Loucy (cell line): ENCODE measurements at regions not wholly inside any gene's neighbourhood (a gene's known extent, or its start where the extent isn't known, plus 50 kb on each side); places are given as distances from the start of the nearest gene placed in this dataset.

Experiments used
- EZH2phosphoT487 ChIP-seq: fragments of 200-600 bp; IDR thresholded peaks from 2 replicates; pipeline ENCODE4 v1.6.1; 2018; ENCODE audit warnings: antibody characterized with exemption, mild to moderate bottlenecking, moderate library complexity, borderline replicate concordance
- TF ChIP-seq, protein P1 (sequence below): fragments of 200-600 bp; sonication (generic); conservative IDR thresholded peaks from 2 replicates; pipeline ENCODE4 v1.5.1; 2014; ENCODE audit warnings: mild to moderate bottlenecking, antibody characterized with exemption, low read length

DNA sequence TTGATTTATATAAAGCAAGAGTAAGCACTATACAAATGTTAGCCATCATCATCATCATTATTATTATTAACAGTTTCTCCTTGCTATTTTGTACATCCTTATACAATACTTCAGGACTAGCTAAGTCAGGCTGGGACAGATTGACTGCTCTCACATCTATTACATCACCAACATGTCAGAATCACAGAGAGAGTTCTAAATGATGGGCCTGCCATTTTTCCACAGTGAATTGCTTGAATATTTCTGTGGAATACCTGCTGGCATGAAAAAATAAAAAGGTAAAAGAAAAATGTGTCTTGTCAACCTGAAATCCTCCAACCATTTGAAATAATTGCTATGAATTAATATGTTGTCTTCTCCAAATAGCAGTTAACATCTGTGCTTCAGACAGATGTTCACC lies 1311.3 kb downstream of the FAM181B start:
- TF ChIP-seq, protein P1, sequence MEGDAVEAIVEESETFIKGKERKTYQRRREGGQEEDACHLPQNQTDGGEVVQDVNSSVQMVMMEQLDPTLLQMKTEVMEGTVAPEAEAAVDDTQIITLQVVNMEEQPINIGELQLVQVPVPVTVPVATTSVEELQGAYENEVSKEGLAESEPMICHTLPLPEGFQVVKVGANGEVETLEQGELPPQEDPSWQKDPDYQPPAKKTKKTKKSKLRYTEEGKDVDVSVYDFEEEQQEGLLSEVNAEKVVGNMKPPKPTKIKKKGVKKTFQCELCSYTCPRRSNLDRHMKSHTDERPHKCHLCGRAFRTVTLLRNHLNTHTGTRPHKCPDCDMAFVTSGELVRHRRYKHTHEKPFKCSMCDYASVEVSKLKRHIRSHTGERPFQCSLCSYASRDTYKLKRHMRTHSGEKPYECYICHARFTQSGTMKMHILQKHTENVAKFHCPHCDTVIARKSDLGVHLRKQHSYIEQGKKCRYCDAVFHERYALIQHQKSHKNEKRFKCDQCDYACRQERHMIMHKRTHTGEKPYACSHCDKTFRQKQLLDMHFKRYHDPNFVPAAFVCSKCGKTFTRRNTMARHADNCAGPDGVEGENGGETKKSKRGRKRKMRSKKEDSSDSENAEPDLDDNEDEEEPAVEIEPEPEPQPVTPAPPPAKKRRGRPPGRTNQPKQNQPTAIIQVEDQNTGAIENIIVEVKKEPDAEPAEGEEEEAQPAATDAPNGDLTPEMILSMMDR, result no peak
- TF ChIP-seq EZH2phosphoT487, result no peak
